Adrenal gland (tissue), 9 donors: ENCODE measurements at regions not wholly inside any gene's neighbourhood (a gene's known extent, or its start where the extent isn't known, plus 50 kb on each side); places are given as distances from the start of the nearest gene placed in this dataset.

Experiments
- DNase-seq, 7 donors: peaks; one replicate each; pipeline ENCODE4 v3.0.0-alpha.2; 2019 to 2020
- H3K27ac ChIP-seq, 5 donors: fragments of 200-600 bp; sonication (generic) in 4 of 5; 1 replicate in 3 of 5; 2 replicates in 2 of 5; pipeline versions ENCODE4 v1.5.1 to v1.8.0; 2016 to 2020; ENCODE audit warnings: mild to moderate bottlenecking in 1 of 5
- H3K27me3 ChIP-seq: fragments of 200-600 bp; 2 replicates; pipeline ENCODE4 v1.8.0; 2021
- H3K36me3 ChIP-seq, 2 donors: fragments of 200-600 bp; replicated peaks in 1 of 2; 1 replicate in 1 of 2; 2 replicates in 1 of 2; pipeline versions ENCODE4 v1.5.1 to v1.8.0; 2018 to 2022
- H3K4me1 ChIP-seq, 2 donors: fragments of 200-600 bp; replicated peaks in 1 of 2; 1 replicate in 1 of 2; 2 replicates in 1 of 2; pipeline versions ENCODE4 v1.5.1 to v1.8.0; 2018 to 2021
- H3K4me3 ChIP-seq, 4 donors: fragments of 200-600 bp; sonication (generic) in 3 of 4; one replicate each; pipeline ENCODE4 v1.5.1; 2016 to 2018
- H3K9me3 ChIP-seq, 3 donors: fragments of 200-600 bp; sonication (generic) in 1 of 3; replicated peaks in 1 of 3; 1 replicate in 2 of 3; 2 replicates in 1 of 3; pipeline versions ENCODE4 v1.5.1 to v1.8.0; 2016 to 2021
- CTCF ChIP-seq, 6 experiments: fragments of 450-650 bp in 4 of 6; fragments of 200-600 bp in 2 of 6; sonication (generic) in 1 of 6; IDR thresholded peaks; 1 replicate in 5 of 6; 2 replicates in 1 of 6; pipeline versions ENCODE4 v1.5.1 to v1.8.0; 2016 to 2021; ENCODE audit warnings: antibody characterized with exemption in 6 of 6, mild to moderate bottlenecking in 2 of 6, moderate library complexity in 1 of 6
- POLR2A ChIP-seq, 2 donors: fragments of 450-650 bp; IDR thresholded peaks; one replicate each; pipeline ENCODE4 v1.6.1; 2017; ENCODE audit warnings: antibody characterized with exemption in 2 of 2, mild to moderate bottlenecking in 2 of 2, moderate library complexity in 1 of 2
- WGBS, 4 donors: extraction: QIAGEN DNeasy Blood & Tissue Kit in 2 of 4; methylation state at CpG; one replicate each; pipeline versions ENCODE4 v1.1.5 to v1.1.7; 2013 to 2017; 5-methylcytosine and 5-hydroxymethylcytosine counted together
- intact Hi-C, 2 donors: fragments of 100-400 bp; cut with DNase I; formaldehyde crosslinking; loops; one replicate each; pipeline versions ENCODE4 v1.14.1 to v1.15.0; 2022 to 2023
- donor health status: healthy with polysubstance abuse.
- donor health status: Bipolar disorder and iron deficiency.
- donor health status: DM: yes; HTN: yes; CAD: no.
- donor health status: DM: no; HTN: no; CAD: no.
- donor health status: DM: no; HTN: no; CAD: no.

DNA sequence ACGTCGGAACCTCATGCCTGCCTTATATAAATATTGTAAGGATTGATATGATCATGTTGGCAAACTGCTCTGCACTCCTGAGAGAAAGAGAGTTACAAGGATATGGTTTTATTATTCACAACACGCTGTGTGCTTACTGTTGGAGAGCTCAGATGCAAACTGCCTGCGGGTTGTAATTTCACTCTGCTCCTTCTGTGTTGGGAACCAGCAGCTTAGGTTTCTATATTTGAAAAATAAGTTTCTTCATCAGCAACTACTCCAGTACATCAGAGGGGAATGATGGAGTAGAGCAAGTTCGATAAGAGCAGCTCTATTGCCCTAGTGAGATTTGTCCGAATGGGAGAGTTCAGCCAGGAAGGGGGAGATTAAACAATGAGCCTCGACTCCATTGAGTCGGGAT lies 106.9 kb upstream of the UBL3 start:
- WGBS, 4 donors = 51 to 61% (median 54%) methylated on average over 8 of the region's 8 CpGs
- DNase-seq = no peak
- Histone ChIP-seq H3K4me1 (no peaks in the 10 kb centered on the region), H3K27ac (no peak overlapping the region), H3K9me3 (no peaks in the 10 kb centered on the region), H3K4me3 (no peak overlapping the region), H3K27me3 (no peaks in the 10 kb centered on the region), H3K36me3 (no peaks in the 10 kb centered on the region)
- intact Hi-C loops = no loop called here
- TF ChIP-seq POLR2A (IDR thresholded peaks at IDR 0.05) = no peak
- no peak for TF ChIP-seq CTCF (IDR thresholded peaks at IDR 0.05)

DNA sequence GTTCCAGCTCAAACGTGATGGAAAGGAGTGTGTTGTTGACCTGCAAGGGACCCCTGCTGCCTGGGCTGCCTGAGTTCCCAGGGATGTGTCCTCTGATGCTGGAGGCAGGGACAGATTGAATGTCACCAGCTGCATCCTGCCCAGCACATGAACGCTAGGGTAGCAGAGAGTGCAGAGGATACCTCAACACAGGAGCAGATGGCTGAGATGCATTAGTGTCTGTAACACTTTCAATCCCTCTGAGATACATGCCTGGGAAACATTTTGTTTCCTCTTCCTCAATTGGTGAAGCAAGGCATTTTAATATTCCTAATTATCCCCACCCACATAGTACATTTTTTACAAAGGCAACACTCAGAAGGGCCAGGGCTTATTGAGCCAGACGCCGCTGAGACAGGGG lies 106.4 kb upstream of the UBL3 start:
- Histone ChIP-seq H3K4me1 (no peaks in the 10 kb centered on the region), H3K27me3 (no peaks in the 10 kb centered on the region), H3K4me3 (no peak overlapping the region), H3K27ac (no peak overlapping the region), H3K36me3 (no peaks in the 10 kb centered on the region), H3K9me3 (no peaks in the 10 kb centered on the region)
- no peak for DNase-seq
- 36 to 39% (median 37%) methylated on average over 4 of the region's 4 CpGs for WGBS, 4 donors
- TF ChIP-seq CTCF (IDR thresholded peaks at IDR 0.05) = no peak
- no peak for TF ChIP-seq POLR2A (IDR thresholded peaks at IDR 0.05)
- intact Hi-C loops = no loop called here

DNA sequence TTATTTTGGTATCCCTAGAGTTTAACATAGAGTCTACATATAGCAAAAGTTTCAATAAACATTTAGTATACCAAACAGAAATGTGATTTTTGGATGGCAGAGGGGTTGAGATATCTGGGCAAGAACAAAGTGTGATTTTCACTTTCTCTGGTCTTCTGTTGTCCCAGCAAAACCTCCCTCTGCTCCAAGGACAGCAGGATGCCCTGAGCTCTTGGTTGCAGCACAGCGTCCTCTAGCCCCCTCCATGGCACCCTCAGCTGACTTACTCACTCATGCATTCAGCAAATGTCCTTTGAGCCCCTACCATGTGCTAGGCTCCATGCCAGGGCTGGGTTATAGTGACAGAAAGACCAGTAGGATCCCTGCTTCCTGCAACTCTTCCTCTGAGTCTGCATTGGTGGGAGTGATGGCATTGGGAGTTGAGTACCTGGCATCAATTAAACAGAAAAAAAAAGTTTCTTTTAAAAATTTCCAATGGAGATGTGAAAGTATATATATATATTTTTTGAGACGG lies 104.8 kb upstream of the UBL3 start:
- H3K4me3 ChIP-seq = no peak overlapping the region
- H3K4me1 ChIP-seq = no peaks in the 10 kb centered on the region
- H3K27me3 ChIP-seq = no peaks in the 10 kb centered on the region
- no peak overlapping the region for H3K27ac ChIP-seq
- DNase-seq = no peak
- WGBS, 4 donors = 47 to 66% (median 56%) methylated on average over 2 of the region's 2 CpGs
- intact Hi-C loops = no loop called here
- no peaks in the 10 kb centered on the region for H3K9me3 ChIP-seq
- no peak for TF ChIP-seq CTCF (IDR thresholded peaks at IDR 0.05)
- no peak for TF ChIP-seq POLR2A (IDR thresholded peaks at IDR 0.05)
- H3K36me3 ChIP-seq = no peaks in the 10 kb centered on the region

DNA sequence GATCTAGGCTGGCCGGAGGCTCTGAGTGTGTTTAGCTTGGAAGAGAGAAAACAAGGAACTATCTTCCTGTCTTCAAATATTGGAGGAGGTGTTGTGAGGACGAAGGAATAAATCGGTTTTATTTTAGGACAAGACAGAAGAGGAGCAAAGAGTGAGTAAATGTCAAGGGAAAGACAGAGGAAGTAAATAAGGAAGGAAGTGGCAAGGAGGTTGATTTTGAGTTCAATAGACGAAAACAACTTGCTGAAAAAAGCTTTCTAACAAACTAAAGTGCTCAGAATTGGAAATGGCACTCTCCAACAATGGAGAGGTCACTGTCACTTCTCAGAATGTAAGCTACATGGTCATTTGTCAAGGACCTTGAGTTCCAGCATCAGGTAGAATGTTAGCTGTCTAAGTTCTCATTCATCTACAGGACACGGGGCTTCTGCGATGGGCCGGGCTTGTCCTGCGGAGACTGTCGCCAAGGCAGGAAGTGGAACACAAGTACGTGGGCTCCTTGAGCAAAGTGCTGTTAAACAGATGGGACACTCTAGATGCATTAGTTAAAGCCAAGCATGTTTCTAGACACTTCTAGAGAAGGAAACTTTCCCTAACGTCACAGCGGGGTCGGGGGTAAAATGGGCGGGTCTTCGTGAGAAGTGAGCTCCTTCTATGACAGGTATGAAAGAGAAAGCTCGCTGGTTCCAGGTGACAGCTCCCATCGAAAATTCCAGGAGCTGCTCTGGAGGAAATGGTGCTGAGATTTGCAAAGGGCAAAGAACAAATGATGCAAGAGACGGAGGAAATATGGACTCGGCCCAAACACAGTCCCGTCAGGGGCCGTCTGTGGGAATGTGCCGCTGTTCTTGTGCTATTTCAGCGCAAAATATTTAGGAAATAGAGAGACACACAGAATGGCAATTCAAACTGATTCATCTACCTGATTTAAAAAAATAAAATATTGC lies 103.9 kb upstream of the UBL3 start:
- intact Hi-C loops = no loop called here
- H3K4me3 ChIP-seq = no peak overlapping the region
- 71 to 75% (median 73%) methylated on average over 23 of the region's 23 CpGs for WGBS, 4 donors
- no peaks in the 10 kb centered on the region for H3K36me3 ChIP-seq
- H3K9me3 ChIP-seq = no peaks in the 10 kb centered on the region
- TF ChIP-seq POLR2A (IDR thresholded peaks at IDR 0.05) (no peak), CTCF (IDR thresholded peaks at IDR 0.05) (no peak)
- H3K27me3 ChIP-seq = no peaks in the 10 kb centered on the region
- no peak overlapping the region for H3K27ac ChIP-seq
- DNase-seq = no peak
- no peaks in the 10 kb centered on the region for H3K4me1 ChIP-seq
